Panc1 (cell line): ENCODE measurements at regions not wholly inside any gene's neighbourhood (a gene's known extent, or its start where the extent isn't known, plus 50 kb on each side); places are given as distances from the start of the nearest gene placed in this dataset.

ENCODE experiments used
- SIN3A ChIP-seq: IDR thresholded peaks from 2 replicates; pipeline ENCODE4 v1.6.1; 2012; ENCODE audit warnings: low read depth, mild to moderate bottlenecking, low read length, moderate library complexity, borderline replicate concordance; ENCODE audit not compliant: insufficient read depth
- TF ChIP-seq, protein P1 (sequence below): fragments of 450-650 bp; IDR thresholded peaks from 2 replicates; pipeline ENCODE4 v1.5.1; 2017; ENCODE audit warnings: mild to moderate bottlenecking
- TF ChIP-seq, protein P2 (sequence below), 2 experiments: IDR thresholded peaks; 2 replicates each; pipeline ENCODE4 v1.6.1; 2011 to 2012; ENCODE audit warnings: low read depth in 2 of 2, control low read depth in 1 of 2, low read length in 1 of 2, mild to moderate bottlenecking in 1 of 2, moderate library complexity in 1 of 2; ENCODE audit not compliant: insufficient read depth in 1 of 2

DNA sequence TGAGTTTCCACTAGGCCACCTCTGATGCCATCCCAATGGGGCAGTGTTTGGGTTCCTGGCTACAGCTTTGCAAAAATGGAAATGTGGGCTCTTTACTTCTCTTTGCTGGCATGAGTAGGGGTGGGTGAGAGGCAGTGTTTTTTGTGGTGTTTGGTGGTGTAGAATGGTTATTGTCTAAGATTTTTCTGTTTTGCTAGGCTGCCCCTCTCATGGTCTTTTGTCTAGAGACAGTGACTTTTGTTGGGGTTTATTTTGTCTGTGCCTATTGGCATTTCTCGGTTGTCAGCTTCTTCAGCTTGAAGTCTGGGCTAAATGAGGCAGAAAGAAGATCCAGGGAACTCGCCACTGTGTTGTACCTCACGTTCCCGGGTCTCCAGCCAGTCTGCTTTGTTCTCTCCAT is 112.1 kb downstream of the CENPF start:
- TF ChIP-seq, protein P1, sequence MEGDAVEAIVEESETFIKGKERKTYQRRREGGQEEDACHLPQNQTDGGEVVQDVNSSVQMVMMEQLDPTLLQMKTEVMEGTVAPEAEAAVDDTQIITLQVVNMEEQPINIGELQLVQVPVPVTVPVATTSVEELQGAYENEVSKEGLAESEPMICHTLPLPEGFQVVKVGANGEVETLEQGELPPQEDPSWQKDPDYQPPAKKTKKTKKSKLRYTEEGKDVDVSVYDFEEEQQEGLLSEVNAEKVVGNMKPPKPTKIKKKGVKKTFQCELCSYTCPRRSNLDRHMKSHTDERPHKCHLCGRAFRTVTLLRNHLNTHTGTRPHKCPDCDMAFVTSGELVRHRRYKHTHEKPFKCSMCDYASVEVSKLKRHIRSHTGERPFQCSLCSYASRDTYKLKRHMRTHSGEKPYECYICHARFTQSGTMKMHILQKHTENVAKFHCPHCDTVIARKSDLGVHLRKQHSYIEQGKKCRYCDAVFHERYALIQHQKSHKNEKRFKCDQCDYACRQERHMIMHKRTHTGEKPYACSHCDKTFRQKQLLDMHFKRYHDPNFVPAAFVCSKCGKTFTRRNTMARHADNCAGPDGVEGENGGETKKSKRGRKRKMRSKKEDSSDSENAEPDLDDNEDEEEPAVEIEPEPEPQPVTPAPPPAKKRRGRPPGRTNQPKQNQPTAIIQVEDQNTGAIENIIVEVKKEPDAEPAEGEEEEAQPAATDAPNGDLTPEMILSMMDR, result no peak
- TF ChIP-seq, protein P2, sequence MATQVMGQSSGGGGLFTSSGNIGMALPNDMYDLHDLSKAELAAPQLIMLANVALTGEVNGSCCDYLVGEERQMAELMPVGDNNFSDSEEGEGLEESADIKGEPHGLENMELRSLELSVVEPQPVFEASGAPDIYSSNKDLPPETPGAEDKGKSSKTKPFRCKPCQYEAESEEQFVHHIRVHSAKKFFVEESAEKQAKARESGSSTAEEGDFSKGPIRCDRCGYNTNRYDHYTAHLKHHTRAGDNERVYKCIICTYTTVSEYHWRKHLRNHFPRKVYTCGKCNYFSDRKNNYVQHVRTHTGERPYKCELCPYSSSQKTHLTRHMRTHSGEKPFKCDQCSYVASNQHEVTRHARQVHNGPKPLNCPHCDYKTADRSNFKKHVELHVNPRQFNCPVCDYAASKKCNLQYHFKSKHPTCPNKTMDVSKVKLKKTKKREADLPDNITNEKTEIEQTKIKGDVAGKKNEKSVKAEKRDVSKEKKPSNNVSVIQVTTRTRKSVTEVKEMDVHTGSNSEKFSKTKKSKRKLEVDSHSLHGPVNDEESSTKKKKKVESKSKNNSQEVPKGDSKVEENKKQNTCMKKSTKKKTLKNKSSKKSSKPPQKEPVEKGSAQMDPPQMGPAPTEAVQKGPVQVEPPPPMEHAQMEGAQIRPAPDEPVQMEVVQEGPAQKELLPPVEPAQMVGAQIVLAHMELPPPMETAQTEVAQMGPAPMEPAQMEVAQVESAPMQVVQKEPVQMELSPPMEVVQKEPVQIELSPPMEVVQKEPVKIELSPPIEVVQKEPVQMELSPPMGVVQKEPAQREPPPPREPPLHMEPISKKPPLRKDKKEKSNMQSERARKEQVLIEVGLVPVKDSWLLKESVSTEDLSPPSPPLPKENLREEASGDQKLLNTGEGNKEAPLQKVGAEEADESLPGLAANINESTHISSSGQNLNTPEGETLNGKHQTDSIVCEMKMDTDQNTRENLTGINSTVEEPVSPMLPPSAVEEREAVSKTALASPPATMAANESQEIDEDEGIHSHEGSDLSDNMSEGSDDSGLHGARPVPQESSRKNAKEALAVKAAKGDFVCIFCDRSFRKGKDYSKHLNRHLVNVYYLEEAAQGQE (IDR thresholded peaks at IDR 0.05; ENCODE audit: insufficient read depth in 1 of 2, low read depth in 2 of 2, low read length in 1 of 2), result no peak
- TF ChIP-seq SIN3A, result no peak
